Activated naive CD8-positive, alpha-beta T cell treated with anti-CD3 and anti-CD28 coated beads for 36 hours (primary cell): ENCODE measurements at regions not wholly inside any gene's neighbourhood (a gene's known extent, or its start where the extent isn't known, plus 50 kb on each side); places are given as distances from the start of the nearest gene placed in this dataset.

Experiments used
- DNase-seq: peaks from one replicate; pipeline ENCODE4 v3.0.0; 2021
- H3K27ac Mint-ChIP-seq: one replicate; pipeline ENCODE4 v1.8.0; 2022; ENCODE audit warnings: mild to moderate bottlenecking, moderate library complexity, mixed read lengths
- H3K27me3 Mint-ChIP-seq: one replicate; pipeline ENCODE4 v1.8.0; 2022; ENCODE audit warnings: mild to moderate bottlenecking, mixed read lengths
- H3K36me3 Mint-ChIP-seq: one replicate; pipeline ENCODE4 v1.8.0; 2021; ENCODE audit warnings: mild to moderate bottlenecking, mixed read lengths
- H3K4me1 Mint-ChIP-seq: one replicate; pipeline ENCODE4 v1.8.0; 2021; ENCODE audit warnings: mixed read lengths
- H3K4me3 Mint-ChIP-seq: one replicate; pipeline ENCODE4 v1.8.0; 2022; ENCODE audit warnings: mild to moderate bottlenecking, moderate library complexity, mixed read lengths
- H3K9me3 Mint-ChIP-seq: one replicate; pipeline ENCODE4 v1.8.0; 2022; ENCODE audit warnings: mixed read lengths

DNA sequence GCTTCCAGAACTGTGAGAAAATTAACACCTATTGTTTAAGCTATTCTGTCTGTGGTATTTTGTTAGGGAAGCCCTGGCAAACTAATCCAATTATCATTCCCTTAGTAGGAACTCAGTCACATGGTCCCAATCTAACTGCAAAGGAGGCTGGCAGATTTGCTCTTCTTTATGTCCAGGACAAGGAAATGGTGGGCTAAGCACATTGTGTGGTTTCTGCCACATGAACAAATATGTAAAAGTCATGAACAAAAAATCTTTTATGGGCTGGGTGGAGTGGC lies 278.6 kb upstream of the RPL38 start:
- no peak for DNase-seq
- Mint-ChIP-seq H3K36me3 (no peaks in the 10 kb centered on the region), H3K9me3 (peaks cover 4% of the 10 kb centered on the region), H3K4me3 (no peak overlapping the region), H3K27ac (no peak overlapping the region), H3K4me1 (peaks cover 6% of the 10 kb centered on the region), H3K27me3 (peaks cover 9% of the 10 kb centered on the region)

DNA sequence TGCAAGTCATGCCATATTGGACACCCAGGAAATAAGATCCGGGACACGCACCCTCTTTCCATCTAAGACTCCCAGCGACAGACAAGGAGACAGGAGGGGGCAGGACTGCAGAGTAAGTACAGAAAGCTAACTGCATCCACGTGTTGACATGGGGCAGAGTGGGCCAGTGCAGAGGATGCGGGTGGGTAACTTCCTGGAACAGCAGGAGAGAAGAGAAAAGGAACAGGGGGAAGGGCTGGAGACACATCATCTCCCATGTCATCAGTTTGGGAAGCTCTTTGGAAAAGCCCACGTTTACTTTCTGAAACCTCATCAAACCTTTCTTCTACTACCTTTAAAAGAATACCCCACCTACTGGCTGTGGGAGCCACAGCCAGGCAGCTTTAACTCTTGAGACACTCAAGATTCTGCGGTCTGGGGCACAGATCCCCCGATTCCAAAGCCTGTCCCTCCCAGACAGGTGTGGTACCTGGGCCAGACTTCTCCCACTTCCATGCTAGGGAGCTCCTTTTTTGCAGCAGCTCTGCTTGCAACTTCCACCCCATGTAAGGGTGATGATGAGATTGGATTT lies 273.5 kb upstream of the RPL38 start:
- Mint-ChIP-seq H3K27ac (no peak overlapping the region), H3K27me3 (peaks cover 17% of the 10 kb centered on the region), H3K9me3 (no peaks in the 10 kb centered on the region), H3K4me3 (no peak overlapping the region), H3K4me1 (peaks cover under 1% of the 10 kb centered on the region), H3K36me3 (no peaks in the 10 kb centered on the region)
- DNase-seq, result no peak

DNA sequence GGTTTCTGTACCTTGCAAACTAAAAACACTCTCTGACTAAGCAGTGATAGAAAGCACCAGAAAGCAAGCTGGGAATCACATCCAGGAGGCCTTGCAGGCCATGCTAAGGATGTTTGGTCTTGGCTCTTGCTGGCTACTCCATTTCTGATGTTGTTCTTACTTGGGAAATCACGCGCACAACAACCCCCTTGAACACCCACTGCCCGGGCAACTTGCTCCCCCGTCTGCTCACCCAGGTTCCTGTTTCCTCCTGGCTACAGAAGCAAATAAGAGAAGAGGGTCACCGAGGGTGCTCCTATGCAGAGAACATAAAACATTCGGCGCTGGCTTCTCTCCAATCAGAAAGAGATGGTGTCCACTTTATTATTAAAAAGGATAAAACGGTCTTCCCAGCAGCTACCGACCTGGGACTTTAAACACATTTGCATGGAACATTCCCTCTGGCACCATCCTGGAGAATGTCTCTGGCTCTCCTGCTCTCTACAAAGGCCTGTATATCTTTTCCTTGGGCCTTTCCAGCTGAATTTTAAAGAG lies 271.2 kb upstream of the RPL38 start:
- Mint-ChIP-seq H3K4me1 (no peaks in the 10 kb centered on the region), H3K4me3 (no peak overlapping the region), H3K27ac (no peak overlapping the region), H3K36me3 (no peaks in the 10 kb centered on the region), H3K27me3 (peaks cover 20% of the 10 kb centered on the region), H3K9me3 (no peaks in the 10 kb centered on the region)
- DNase-seq, result no peak

DNA sequence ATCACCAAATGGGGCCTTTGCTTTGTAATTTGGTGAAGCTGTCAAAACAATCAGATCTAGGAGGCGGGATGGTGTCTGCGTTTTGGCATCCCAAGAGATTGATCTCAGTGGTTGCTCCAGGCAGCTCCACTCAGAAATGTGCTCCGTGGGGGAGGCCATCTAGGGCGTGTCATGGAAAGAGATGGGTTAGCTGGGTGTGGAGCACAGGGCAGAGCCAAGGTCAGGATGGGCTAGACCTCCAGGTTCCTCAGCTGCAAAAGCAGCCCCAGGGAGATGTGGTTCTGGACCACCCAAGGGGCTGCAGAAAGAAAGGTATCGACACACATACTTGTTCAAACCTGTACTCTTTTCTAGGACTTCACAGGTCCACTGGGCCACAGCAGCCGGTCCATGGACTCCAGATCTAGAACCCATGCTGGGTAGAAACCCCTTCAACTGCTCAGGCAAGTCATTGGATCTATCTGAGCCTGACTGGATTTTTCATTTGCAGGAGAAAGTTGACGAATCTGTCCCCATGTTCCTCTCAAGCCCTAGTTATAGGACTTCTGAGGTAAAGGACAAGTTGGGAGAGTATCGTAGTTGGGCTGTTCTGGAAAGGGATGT lies 270.2 kb upstream of the RPL38 start:
- Mint-ChIP-seq H3K27me3 (peaks cover 20% of the 10 kb centered on the region), H3K27ac (no peak overlapping the region)

DNA sequence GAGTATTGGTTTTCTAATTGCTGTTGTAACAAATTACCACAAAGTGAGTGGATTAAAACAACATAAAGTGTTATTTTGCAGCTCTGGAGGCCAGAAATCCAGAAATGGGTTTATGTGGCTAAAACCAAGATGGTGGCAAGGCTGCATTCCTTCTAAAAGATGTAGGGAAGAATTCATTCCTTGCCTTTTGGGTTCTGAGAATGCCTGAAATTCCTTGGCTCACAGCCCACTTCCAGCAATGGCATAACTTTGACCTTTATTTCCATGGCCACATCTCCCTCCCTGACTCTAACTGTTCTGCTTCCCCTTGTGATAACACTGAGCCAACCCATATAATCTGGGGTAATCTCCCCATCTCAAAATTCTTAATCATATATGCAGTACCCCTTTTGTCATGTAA lies 269.6 kb upstream of the RPL38 start:
- Mint-ChIP-seq H3K27me3 (peaks cover 20% of the 10 kb centered on the region), H3K4me1 (no peaks in the 10 kb centered on the region), H3K27ac (no peak overlapping the region), H3K36me3 (no peaks in the 10 kb centered on the region), H3K9me3 (no peaks in the 10 kb centered on the region), H3K4me3 (no peak overlapping the region)
- DNase-seq, result no peak

More for the DNA sequence above, 270.2 kb upstream of the RPL38 start:
- H3K9me3 Mint-ChIP-seq, result no peaks in the 10 kb centered on the region
- H3K4me3 Mint-ChIP-seq, result no peak overlapping the region
- no peak for DNase-seq
- H3K4me1 Mint-ChIP-seq, result no peaks in the 10 kb centered on the region
- H3K36me3 Mint-ChIP-seq, result no peaks in the 10 kb centered on the region

DNA sequence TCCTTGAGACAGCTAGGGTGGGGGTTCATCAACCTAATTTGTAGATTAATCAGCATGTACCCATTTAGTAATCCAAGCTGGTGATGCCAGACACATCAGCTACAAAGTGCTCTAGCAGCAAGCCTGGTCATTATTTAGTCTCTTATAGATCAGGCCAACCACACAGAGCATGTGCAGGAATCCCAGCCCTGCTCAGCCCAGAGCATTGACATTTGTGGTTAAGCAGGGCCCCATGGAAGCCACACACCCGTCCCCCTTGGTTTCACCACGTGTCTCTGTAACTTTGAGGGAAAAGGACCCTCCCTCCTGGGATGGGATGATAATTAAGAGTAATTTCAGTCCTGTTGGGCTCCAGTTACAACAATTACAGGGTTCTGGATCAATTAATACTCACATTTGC lies 268.8 kb upstream of the RPL38 start:
- Mint-ChIP-seq H3K27me3 (peaks cover 19% of the 10 kb centered on the region), H3K4me1 (no peaks in the 10 kb centered on the region), H3K36me3 (no peaks in the 10 kb centered on the region), H3K4me3 (no peak overlapping the region), H3K27ac (no peak overlapping the region), H3K9me3 (no peaks in the 10 kb centered on the region)
- DNase-seq, result no peak

DNA sequence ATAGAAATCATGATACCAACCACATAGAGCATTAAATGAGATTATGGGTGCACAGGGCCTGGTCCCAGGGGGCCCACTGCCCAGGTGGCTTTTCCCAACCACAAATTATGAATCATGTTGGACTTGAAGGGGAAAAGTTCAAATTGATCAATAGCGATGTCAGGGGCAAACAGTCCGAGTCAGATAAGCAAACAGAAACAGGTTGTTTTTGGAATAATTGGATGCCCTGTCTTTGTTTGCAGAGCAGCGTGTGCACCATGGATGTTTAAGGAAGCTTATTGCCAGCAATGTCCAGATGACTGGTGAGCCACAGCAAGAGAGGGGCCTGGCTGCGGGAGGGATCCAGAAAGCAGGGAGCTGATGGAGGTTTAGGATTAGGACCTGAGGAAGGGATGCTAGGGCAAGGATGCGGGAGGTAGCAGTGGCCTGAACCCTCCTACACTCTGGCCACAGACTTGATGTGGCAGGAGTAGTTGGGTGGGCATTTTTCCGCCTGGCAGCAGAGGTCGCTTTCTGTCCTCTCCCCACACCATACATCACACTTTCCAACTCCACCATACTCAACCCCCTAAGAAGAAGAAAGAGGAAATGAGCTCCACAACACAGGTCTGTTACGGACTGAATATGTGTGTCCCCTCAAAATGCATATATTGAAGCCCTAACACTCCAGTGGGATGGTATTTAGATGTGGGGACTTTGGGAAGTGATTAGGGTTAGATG lies 266.4 kb upstream of the RPL38 start:
- Mint-ChIP-seq H3K4me1 (no peaks in the 10 kb centered on the region), H3K36me3 (no peaks in the 10 kb centered on the region), H3K4me3 (no peak overlapping the region), H3K9me3 (no peaks in the 10 kb centered on the region), H3K27ac (no peak overlapping the region), H3K27me3 (peaks cover 6% of the 10 kb centered on the region)
- DNase-seq, result no peak

DNA sequence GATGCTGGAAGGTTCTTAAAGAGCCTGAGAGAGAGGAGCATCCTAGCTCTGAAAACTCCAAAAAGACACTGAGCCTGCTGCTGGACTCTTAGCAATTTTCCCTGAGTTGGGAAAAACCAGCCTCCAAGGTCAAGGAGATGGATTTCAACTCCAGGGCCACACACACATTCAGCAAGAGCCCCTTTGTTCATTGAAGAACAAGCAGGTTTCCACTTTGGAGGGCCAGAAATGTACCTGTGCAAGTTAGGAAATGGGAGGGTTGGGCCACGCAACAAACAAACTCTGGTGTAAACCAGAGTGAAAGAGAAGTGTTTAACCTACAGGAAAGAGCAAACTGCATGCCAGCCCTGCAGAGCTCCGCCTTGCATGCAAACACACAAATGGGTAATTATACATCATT lies 264.8 kb upstream of the RPL38 start:
- no peak for DNase-seq
- H3K4me3 Mint-ChIP-seq, result no peak overlapping the region
- H3K27me3 Mint-ChIP-seq, result peaks cover 6% of the 10 kb centered on the region
- H3K9me3 Mint-ChIP-seq, result no peaks in the 10 kb centered on the region
- no peaks in the 10 kb centered on the region for H3K4me1 Mint-ChIP-seq
- no peak overlapping the region for H3K27ac Mint-ChIP-seq
- H3K36me3 Mint-ChIP-seq, result no peaks in the 10 kb centered on the region

DNA sequence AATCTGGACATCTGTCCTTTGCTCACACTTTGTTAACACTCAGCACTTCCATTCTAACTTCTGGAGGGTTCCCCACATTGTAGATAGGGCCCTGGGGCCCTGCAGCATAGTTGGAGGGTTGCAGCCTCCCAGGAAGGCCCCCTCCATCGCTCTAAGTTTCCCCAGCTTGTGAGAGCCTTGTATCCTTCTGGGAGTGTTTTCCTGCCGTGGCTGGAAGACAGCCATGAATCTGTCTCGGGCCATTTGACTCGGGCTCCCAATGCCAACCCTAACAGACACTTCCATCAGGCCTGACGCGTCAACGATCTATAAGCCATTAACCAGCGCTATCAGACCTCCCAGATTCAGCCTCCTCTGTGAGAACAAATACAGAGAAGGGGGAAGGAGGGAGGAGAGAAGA lies 263.7 kb upstream of the RPL38 start:
- no peak overlapping the region for H3K4me3 Mint-ChIP-seq
- H3K4me1 Mint-ChIP-seq, result no peaks in the 10 kb centered on the region
- DNase-seq, result no peak
- H3K27me3 Mint-ChIP-seq, result peaks cover 6% of the 10 kb centered on the region
- H3K27ac Mint-ChIP-seq, result no peak overlapping the region
- H3K9me3 Mint-ChIP-seq, result no peaks in the 10 kb centered on the region
- H3K36me3 Mint-ChIP-seq, result no peaks in the 10 kb centered on the region

DNA sequence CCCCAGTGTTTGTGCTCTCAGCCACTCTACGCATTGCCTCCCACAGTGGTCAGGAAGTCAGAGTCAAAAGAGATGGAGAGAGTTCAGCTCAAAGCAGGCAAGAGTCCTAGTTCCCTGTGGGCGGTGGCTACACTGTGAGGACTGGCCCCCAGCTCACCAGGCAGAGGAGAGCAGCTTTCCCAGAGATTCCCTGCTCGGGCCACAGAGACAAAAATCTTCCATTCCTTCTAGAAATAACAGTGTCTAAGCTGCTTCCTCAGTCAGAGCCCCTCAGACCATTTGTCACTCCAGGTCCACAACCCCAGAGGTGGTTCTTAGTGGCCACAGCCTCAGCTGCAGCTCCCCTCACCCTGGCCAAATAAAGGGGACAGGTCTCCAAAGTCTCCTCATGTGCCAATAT lies 263.0 kb upstream of the RPL38 start:
- Mint-ChIP-seq H3K27me3 (peaks cover 9% of the 10 kb centered on the region), H3K4me1 (no peaks in the 10 kb centered on the region), H3K4me3 (no peak overlapping the region), H3K27ac (no peak overlapping the region), H3K36me3 (no peaks in the 10 kb centered on the region), H3K9me3 (no peaks in the 10 kb centered on the region)
- DNase-seq, result no peak

DNA sequence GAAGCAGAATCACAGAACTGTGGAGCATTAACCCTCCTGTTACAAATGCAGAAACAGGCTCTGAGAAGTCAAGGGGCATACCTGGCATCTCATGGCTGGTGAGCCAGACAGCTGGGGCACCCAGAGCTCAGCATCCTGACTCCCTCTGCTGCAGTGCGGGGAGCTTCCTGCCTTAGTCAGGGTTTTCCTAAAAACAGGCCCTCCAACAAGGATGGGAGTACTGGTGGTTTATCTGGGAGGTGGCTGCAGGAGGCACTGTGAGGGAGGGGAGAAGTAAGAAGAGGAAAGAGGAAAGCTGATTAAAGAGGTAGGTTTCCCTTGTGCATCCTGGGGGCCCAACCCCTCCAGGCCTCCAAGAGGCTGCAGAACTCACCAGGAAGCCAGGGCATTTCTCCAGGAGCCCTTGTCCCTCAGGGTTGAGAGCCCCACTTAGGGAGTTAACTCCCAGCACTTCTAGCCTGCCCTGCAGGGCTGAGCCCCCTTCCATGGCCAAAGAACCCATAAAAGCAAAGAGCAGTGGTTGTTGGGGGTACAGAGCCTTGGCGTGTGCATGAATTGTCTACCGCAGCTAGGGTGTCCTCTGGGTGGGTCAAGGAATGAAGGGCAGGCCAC lies 261.5 kb upstream of the RPL38 start:
- DNase-seq, result no peak
- peaks cover 6% of the 10 kb centered on the region for H3K27me3 Mint-ChIP-seq
- H3K36me3 Mint-ChIP-seq, result no peaks in the 10 kb centered on the region
- H3K9me3 Mint-ChIP-seq, result no peaks in the 10 kb centered on the region
- no peak overlapping the region for H3K27ac Mint-ChIP-seq
- H3K4me1 Mint-ChIP-seq, result no peaks in the 10 kb centered on the region
- H3K4me3 Mint-ChIP-seq, result no peak overlapping the region

DNA sequence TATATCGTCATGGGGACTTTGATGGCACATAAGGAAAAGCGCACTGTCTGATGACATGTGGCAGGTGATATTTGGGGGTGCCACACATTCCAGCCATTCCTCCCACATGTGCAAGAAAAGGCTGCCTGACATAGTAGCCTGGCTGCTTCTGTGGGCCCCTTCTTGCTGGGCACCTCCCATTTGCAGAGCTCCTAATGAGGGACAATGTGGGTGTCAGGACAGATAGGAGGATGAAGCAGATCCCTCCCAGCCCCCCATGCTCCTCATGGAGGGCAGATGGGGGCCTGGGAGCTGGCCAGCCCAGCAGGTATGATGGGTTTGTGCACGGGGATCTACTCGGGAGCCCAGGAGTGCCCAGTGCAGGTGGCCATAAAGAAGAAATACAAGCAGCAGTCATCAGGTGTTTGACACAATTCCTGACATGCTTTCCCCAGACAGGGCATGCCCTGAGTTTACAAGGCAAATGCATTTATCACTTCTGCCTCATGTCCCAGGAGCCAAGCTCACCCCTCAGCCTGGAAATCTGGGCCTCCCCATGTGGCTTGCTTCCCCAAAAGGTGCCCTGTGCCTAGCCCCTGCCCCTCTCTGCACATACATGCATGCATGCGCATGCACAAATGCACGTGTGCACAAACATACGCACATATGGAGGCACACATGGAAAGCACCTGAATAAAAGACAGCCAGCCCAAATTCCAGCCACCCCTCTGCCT lies 260.6 kb upstream of the RPL38 start:
- no peak overlapping the region for H3K4me3 Mint-ChIP-seq
- peaks cover 5% of the 10 kb centered on the region for H3K27me3 Mint-ChIP-seq
- H3K9me3 Mint-ChIP-seq, result no peaks in the 10 kb centered on the region
- no peaks in the 10 kb centered on the region for H3K4me1 Mint-ChIP-seq
- H3K36me3 Mint-ChIP-seq, result no peaks in the 10 kb centered on the region
- H3K27ac Mint-ChIP-seq, result no peak overlapping the region
- no peak for DNase-seq

DNA sequence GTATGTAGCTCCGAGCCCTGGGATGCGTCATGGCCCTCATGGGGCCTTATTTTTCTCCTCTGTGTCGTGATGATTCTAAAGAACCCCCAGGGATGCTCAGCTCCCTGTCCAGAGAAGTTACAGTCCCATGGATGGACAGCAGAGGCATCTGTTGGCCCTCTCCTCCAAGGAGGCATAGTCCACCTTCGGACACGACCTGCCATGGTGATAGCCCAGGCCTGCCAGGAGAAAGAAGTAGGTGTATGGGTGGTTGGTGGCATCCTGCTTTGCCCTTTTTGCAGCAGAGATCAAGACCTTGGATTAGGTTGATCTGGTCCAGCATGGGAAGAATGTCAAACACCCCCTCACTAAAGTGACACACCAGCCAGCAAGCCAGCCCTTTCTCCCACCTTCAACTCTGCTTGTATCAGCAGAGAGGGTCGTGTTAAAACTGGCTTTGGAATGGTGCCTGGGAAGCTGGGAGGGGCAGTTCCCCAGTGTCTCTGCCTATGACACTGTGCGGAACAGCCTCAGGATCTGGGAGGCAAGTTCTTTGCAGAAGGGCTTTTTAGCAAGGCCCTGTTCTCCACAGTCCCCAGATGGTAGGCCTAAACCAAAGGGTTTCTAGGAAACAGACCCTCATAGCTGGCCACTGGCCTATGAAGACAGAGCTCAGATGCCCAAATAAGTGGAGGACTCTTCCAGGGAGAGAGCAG lies 259.9 kb upstream of the RPL38 start:
- no peak overlapping the region for H3K27ac Mint-ChIP-seq
- H3K9me3 Mint-ChIP-seq, result no peaks in the 10 kb centered on the region
- H3K4me3 Mint-ChIP-seq, result no peak overlapping the region
- no peaks in the 10 kb centered on the region for H3K36me3 Mint-ChIP-seq
- no peak for DNase-seq
- no peaks in the 10 kb centered on the region for H3K4me1 Mint-ChIP-seq
- peaks cover 9% of the 10 kb centered on the region for H3K27me3 Mint-ChIP-seq

DNA sequence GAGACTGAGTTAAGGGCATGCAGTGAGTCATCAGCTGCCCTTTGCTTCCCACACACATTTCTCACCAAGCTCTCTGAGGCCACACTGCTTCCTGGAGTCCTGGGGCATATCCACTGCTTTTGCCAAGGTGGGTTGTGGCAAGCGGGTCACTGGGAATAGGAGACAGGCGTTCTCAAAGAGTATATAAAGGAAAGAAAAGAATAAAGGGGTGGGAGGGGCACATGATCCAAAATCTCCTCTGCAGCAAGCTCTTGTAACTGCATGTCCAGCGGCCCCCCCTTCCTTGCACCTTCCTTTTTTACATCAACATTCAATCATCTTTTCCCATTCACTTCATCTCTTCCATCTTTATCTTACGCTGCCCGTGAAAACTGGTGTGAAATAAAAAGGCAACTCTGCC lies 259.1 kb upstream of the RPL38 start:
- Mint-ChIP-seq H3K4me3 (no peak overlapping the region), H3K27ac (no peak overlapping the region), H3K36me3 (no peaks in the 10 kb centered on the region), H3K4me1 (no peaks in the 10 kb centered on the region), H3K9me3 (no peaks in the 10 kb centered on the region), H3K27me3 (peaks cover 9% of the 10 kb centered on the region)
- no peak for DNase-seq
